Stimulated activated memory B cell treated with anti-CD40 and anti-IgM and Interleukin-4, amounts not matched to agents 10 μg/mL and 1 μg/mL and 100 μg/mL, for 72 hours (primary cell): ENCODE measurements at regions not wholly inside any gene's neighbourhood (a gene's known extent, or its start where the extent isn't known, plus 50 kb on each side); places are given as distances from the start of the nearest gene placed in this dataset.

ENCODE experiments used
- ATAC-seq: fragments of 150-1000 bp; cut with Tn5 transposase; 2 replicates; pipeline ENCODE4 v1.10.0; 2021
- H3K27ac Mint-ChIP-seq: one replicate; pipeline ENCODE4 v1.8.0; 2022; ENCODE audit warnings: mild to moderate bottlenecking, mixed read lengths
- H3K27me3 Mint-ChIP-seq: one replicate; pipeline ENCODE4 v1.8.0; 2022; ENCODE audit warnings: mixed read lengths
- H3K36me3 Mint-ChIP-seq: one replicate; pipeline ENCODE4 v1.8.0; 2022; ENCODE audit warnings: mixed read lengths
- H3K4me1 Mint-ChIP-seq: one replicate; pipeline ENCODE4 v1.8.0; 2022; ENCODE audit warnings: mixed read lengths
- H3K4me3 Mint-ChIP-seq: one replicate; pipeline ENCODE4 v1.8.0; 2022; ENCODE audit warnings: mild to moderate bottlenecking, moderate library complexity, mixed read lengths
- H3K9me3 Mint-ChIP-seq: one replicate; pipeline ENCODE4 v1.8.0; 2022; ENCODE audit warnings: mixed read lengths

GRCh38 chr3:146655333-146655996 lies 50.3 kb upstream of the PLSCR5 start:
- no peak for ATAC-seq
- no peaks in the 10 kb centered on the region for H3K4me1 Mint-ChIP-seq
- H3K9me3 Mint-ChIP-seq: peaks cover 5% of the 10 kb centered on the region
- no peak overlapping the region for H3K4me3 Mint-ChIP-seq
- no peaks in the 10 kb centered on the region for H3K36me3 Mint-ChIP-seq
- H3K27ac Mint-ChIP-seq: no peak overlapping the region
- no peaks in the 10 kb centered on the region for H3K27me3 Mint-ChIP-seq
